NCI-H82 treated with DMSO at 0.1 percent for 48 hours (cell line): ENCODE measurements at regions not wholly inside any gene's neighbourhood (a gene's known extent, or its start where the extent isn't known, plus 50 kb on each side); places are given as distances from the start of the nearest gene placed in this dataset.

Source experiments
- DNase-seq: peaks from one replicate; lab custom pipeline; 2025; ENCODE audit not compliant: unreplicated experiment; lab: John Stamatoyannopoulos, UW

- DNase-seq = no peak
Observed at GRCh38 chr7:32266932-32267475, 196.8 kb upstream of the PDE1C start.

DNA sequence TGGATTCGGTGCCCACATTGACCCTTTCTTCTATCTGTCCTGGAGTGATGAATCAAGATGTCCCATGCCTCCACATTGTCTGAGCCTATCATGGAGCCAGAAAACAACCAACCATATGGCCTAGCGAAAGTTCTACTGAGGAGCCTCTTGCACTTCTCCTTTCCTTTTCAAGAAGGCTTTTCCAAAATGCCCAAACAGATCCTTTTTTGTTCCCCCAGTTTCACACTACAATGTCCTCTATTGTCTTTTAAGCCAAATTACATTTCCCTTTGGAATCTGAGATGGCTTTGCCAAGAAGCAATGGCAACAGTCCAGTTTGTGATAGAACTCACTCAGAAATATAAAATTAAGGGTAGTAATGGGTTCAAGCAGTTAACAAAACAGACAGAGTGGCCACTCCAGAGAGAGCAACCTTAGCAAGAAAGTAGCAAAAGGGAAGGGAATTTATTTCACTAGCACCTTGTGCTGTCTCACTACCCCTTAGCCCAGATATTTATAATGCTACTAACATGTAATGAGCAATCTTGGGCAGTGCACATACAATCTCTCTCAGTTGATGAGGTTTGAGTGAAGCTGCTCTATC is 194.6 kb upstream of the PDE1C start:
- no peak for DNase-seq

DNA sequence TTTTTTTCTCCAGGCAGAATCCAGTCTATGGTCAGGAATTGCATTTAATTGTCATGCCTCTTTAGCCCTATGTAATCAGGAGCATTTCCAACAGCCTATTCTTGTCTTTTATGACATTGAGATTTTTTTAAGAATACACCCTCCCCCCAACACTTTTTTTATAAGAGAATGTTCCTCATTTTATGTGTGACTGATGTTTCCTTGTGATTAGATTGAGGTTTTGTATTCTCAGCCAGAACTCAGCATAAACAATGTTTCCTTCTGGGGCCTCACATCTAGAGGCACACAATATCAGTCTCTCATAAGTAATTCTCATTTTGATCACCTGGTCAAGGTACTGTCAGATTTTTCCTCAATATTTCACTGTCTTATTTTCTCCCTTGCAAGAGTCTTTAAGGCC is 193.4 kb upstream of the PDE1C start:
- no peak for DNase-seq

GRCh38 chr7:32262315-32262714 is 192.1 kb upstream of the PDE1C start:
- no peak for DNase-seq

GRCh38 chr7:32259931-32260596 is 189.9 kb upstream of the PDE1C start:
- DNase-seq = no peak

DNA sequence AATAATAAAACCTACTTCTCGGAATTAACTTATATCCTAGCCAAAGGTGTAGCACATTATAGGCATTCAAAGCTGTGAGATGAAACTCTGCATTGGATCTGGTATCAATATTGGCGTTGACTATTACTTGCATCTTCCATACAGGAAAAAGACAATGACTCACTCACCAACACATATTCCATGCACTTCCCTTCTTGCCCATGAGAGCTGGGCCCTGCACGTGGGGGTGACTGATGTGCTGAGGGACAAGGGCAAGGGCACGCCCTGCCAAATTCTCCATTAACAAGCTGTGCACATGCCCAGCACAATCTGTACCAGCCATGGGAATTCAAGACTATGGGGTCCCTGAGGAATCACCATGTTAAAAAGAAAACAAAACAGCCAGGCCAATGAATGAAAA is 188.1 kb upstream of the PDE1C start:
- no peak for DNase-seq

DNA sequence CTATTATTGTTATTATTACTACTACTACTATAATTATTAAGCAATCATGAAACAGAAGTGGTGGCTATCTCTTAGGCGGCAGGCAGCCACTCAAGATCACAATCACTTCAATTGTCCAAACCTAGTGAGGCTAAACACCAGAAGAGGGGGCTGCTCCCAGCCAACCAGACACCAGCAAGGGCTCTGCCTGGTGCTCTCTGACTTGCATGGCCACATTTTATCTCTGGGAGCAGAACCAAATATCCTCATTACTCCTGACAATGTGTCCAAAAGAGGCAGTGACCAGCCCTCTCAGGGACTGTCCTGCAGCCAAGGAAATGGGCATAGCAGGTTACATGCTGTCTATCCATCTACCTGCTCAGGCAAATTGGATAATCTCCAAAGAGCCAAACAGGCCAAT is 187.4 kb upstream of the PDE1C start:
- peak; percentile 28 for DNase-seq

DNA sequence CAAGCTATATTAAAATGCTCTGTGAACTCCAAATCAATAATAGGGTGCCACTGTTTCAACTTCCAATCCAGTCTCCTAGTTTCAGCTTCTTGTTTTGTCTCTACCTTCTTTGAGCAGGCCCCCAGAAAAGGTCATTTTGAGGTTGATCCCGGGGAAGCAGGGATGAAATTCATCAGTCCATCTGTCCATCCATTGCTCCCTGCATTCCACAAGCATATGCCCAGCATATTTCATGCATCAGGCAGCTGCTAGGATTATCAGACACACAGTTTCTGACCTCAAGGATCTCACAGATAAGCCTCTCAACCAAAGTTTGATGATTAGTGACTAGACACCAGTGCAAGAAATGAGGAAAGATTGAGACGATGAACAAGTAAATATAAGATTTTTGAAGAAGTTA is 186.6 kb upstream of the PDE1C start:
- DNase-seq = peak; percentile 86

DNA sequence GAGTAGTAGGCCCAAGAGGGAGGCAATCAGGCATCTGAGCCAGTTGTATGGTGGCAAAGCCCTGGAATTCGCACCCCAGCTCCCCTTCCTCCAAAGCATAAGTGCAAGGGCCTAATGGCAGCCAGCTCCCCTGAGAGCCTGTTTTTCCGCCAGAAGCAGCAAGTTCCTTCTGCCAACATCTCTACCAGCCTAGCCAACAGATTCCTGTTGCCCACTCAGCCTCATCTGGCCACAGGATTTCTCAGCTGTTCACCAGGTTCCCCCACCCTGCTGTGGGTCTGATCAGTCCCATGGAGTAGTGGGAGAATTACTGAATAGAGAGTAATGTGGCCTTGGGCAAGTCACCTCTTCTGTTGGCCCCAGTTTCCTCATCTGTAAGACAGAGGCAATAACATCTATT is 186.2 kb upstream of the PDE1C start:
- DNase-seq = no peak

- peak; percentile 97 for DNase-seq
Observed at GRCh38 chr7:32255036-32255435, 184.8 kb upstream of the PDE1C start.

DNA sequence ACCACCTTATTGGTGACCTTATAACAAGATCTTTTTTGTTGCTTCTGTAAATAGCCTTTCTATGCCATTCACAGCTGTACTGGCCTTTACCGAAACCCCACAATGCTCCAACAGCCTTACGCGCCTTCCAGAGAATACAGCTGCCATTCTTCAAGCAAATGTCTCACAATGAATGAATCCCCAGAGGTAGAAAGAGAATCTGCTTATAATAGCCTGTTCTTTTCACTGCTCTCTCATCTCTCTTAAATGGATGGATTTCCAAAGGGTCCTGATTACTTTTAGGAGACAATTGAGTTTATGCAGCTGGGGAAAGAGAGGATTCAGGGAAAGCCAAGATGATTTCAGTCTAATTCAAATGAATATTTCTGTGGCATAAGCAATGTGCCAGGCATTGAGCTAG is 183.1 kb upstream of the PDE1C start:
- no peak for DNase-seq

DNA sequence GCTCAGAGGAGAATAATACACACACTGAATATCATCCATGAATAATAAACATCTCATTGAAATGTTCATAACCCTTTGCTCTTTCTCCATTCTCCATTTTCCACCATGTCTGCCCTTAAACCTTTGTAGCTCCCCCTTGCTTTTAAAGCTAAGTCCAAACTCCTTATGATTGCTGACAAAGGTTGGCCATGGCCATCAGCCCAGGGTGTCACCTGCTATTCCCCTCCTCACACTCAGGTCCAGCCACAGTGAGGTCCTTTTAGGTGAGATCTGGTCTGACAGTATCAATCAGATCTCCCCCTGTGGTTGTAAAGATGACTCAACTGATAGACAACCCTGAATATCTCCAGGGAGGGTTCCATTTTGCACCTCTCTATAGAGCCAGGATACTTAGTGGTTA is 181.5 kb upstream of the PDE1C start:
- no peak for DNase-seq

DNA sequence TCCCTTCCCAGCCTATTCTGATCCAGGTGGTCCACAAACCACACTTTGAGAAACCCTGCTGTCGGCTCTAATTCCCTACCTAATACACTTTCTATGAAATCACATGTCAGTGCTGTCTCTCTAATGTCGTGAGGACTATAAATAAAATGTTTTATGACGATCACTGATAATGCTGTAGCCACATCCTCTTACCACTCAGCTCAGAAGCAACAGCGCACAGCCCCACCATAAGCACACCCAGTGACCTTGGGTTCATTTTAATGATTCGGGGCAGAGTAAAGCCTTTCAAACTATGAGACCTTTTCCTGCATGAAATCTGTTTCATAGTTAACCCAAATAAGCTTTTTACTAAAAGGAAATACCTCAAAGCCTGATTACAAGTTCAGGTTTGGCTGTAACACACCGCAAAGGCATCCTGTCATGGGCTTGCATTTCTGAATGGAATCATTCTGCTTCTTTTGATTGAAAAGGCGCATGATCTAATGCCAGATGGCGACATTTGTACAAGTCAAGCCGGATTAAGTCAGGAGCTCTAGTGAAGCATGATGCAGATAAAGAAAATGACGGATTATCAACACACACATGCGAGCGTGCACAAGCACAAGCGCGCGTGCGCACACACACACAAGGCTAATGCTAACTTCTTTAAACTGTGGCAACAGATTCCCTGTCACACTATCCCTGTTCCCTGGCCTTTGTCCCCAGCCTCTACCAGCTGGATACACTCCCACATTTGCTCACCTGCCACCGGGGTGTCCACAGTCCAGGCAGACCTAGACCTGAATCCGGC is 180.5 kb upstream of the PDE1C start:
- peak; percentile 98 for DNase-seq

DNA sequence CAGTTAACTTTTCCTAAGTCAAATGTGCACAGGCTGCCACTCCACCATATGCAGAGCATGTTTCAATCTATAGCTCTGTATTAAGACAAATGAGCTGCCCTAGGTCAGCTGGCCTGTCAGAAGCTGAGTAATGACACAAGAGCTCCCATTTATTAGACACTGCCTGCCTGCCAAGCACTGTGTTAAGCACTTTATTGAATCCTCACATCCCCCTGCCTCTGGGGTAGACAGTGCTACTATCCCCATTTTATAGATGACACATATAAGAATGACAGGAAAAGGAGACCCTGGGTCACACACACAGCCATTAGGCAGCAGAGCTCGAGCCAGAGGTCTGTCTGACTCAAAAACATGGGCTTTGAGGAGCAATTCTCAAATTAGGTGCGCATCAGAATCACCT is 179.8 kb upstream of the PDE1C start:
- peak; percentile 95 for DNase-seq

DNA sequence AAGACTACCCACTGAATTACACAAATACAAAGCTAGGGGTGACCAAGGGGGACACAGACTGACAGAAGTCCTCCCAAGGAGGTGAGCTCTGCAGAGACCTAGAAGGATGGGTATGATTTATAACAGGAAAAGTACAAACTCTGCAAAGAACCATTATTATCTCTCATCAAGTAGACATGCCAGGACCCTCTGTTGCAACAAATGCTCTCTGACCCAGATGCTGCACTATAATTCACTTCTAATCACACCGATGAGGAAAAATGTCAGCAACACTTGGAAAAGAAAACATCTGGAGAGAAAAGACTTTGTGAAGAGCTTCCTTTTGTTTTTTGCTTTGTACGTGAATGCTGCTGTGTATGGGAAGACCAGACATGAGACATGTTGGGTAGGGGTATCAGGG is 178.3 kb upstream of the PDE1C start:
- no peak for DNase-seq

DNA sequence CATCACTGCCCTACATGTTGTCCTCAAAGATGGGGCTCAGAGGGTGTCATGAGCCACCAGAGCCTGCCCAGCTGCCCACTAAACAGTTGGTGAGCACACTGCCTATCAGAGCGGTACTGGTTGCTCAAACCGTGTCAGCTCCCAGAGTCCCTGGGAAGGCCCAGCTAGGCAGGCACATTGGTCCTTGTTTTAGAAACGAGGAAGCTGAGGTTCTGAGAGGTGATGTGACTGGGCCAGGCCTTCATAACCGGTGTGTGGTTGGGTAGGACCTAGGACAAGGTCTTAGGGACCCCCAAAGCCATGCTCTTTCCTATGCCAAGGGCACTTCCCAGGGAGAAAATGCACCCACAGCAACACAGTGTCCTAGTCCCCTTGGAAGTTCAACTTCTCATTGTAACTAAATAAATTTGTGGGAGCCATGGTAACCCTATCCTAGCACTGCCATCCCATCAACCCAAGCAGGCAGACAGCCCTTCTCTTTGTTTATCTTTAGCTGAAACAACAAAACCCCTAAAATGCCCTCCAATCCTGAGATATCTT is 174.7 kb upstream of the PDE1C start:
- no peak for DNase-seq

DNA sequence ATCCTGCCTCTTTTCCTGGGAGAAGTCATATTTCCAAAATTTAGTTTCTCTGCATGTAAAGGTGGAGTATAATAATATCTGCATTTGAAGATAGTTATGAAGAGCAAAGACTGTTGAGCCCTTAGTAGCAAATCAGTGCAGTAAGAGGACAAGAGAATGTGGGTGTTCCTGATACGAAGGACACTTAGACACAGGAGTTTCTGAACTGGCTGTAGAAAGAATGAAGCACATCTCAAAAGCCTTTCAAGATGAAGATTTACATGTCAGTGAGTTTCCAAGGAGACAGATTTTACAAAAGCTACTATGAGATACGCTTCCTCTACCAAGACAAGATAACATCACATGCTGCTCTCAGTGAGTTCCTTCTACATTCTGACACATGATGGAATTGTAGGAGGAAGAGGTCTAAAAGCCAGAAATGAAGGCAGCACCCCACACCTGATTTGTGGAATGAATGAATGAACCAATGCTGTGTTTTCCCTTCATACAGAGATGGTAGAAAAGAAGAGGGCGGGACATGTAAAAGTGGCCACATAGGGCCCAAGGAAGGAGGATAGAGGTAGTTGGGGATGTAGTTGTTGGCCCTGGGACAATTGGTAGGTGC is 173.6 kb upstream of the PDE1C start:
- no peak for DNase-seq

GRCh38 chr7:32242436-32242835 is 172.2 kb upstream of the PDE1C start:
- no peak for DNase-seq

GRCh38 chr7:32241636-32242035 is 171.4 kb upstream of the PDE1C start:
- DNase-seq = no peak

GRCh38 chr7:32239764-32240163 is 169.6 kb upstream of the PDE1C start:
- no peak for DNase-seq

GRCh38 chr7:32228601-32229000 is 158.4 kb upstream of the PDE1C start:
- DNase-seq = no peak
